Colonic mucosa (tissue), 4 donors: ENCODE measurements at regions not wholly inside any gene's neighbourhood (a gene's known extent, or its start where the extent isn't known, plus 50 kb on each side); places are given as distances from the start of the nearest gene placed in this dataset.

Source experiments
- DNase-seq: peaks from one replicate; pipeline ENCODE4 v3.0.0-alpha.2; 2020
- H3K27ac ChIP-seq: fragments of 200-600 bp; one replicate; pipeline ENCODE4 v1.8.0; 2021
- H3K27me3 ChIP-seq: fragments of 200-600 bp; one replicate; pipeline ENCODE4 v1.8.0; 2021
- H3K36me3 ChIP-seq: fragments of 200-600 bp; one replicate; pipeline ENCODE4 v1.8.0; 2021
- H3K4me1 ChIP-seq: fragments of 200-600 bp; one replicate; pipeline ENCODE4 v1.8.0; 2021; ENCODE audit warnings: mild to moderate bottlenecking
- H3K4me3 ChIP-seq: fragments of 200-600 bp; one replicate; pipeline ENCODE4 v1.8.0; 2021
- H3K9ac ChIP-seq, 2 donors: one replicate each; pipeline ENCODE4 v1.7.0; 2013; ENCODE audit warnings: control low read depth in 2 of 2, low read depth in 2 of 2, low read length in 2 of 2
- H3K9me3 ChIP-seq: fragments of 200-600 bp; one replicate; pipeline ENCODE4 v1.8.0; 2021
- CTCF ChIP-seq: fragments of 200-600 bp; IDR thresholded peaks from one replicate; pipeline ENCODE4 v1.8.0; 2022; ENCODE audit warnings: antibody characterized with exemption, mild to moderate bottlenecking
- intact Hi-C: fragments of 100-400 bp; cut with DNase I; formaldehyde crosslinking; loops from one replicate; pipeline ENCODE4 v1.14.1; 2022
- donor health status: healthy.
- donor health status: DM: no; HTN: no; CAD: no.
- donor health status: DM: no; HTN: no; CAD: no.

- Histone ChIP-seq H3K4me3 (no peak overlapping the region), H3K9ac (no peak overlapping the region), H3K9me3 (no peaks in the 10 kb centered on the region), H3K4me1 (no peaks in the 10 kb centered on the region), H3K27ac (no peak overlapping the region), H3K27me3 (no peaks in the 10 kb centered on the region), H3K36me3 (no peaks in the 10 kb centered on the region)
- intact Hi-C loops: no loop called here
- TF ChIP-seq CTCF: no peak
- no peak for DNase-seq
Measured at GRCh38 chr3:20546636-20547035, 360.6 kb upstream of the SGO1 start.

DNA sequence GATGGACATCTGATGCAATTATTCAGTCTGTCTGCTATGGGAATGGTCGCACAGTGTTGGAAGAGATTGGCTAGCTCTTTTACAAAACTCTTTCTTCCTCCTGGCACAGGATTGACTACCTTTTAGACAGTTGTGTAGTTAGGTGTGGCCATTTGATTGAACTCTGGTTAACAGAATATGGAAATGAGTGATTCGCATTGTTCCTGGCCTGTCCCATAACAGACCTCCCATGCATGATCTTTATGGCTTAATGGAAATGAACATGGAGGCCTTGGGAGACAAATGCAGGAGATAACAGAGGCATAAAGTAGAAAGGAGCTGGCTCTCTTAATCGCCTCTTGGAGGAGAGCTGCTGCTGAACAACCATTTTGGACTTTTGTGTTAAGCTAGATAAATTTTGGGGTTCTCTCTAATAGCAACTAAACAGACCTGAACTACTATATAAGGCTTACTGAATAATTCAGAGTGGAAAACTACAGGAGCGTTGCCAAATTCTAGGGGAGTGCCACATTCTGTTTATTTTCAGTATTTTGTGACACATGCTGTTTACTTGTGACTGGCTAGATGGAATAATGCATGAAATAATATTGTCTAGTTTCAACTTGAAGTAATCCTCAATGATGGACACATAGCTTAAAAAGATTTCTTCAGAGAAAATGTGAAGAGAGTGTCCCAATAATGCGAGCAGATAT is 357.7 kb upstream of the SGO1 start:
- Histone ChIP-seq H3K27ac (no peak overlapping the region), H3K9me3 (no peaks in the 10 kb centered on the region), H3K36me3 (no peaks in the 10 kb centered on the region), H3K4me3 (no peak overlapping the region), H3K9ac (no peak overlapping the region), H3K4me1 (no peaks in the 10 kb centered on the region), H3K27me3 (no peaks in the 10 kb centered on the region)
- intact Hi-C loops: no loop called here
- TF ChIP-seq CTCF: no peak
- DNase-seq: no peak

DNA sequence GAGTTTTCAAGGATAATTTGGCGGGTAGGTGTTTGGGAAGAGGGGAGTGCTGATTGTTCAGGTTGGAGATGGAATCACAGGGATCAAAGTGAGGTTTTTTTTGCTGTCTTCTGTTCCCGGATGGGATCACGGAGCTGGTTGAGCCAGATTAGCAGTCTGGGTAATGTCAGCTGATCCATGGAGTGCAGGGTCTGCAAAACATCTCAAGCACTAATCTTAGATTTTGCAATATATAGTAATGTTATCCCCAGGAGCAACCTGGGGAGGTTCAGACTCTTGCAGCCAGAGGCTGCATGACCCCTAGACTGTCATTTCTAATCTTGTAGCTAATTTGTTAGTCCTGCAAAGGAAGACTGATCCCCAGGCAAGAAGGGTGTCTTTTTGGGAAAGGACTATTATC is 354.1 kb upstream of the SGO1 start:
- TF ChIP-seq CTCF: no peak
- no peaks in the 10 kb centered on the region for H3K27me3 ChIP-seq
- H3K4me1 ChIP-seq: no peaks in the 10 kb centered on the region
- no peak for DNase-seq
- no peak overlapping the region for H3K4me3 ChIP-seq
- intact Hi-C loops: no loop called here
- H3K27ac ChIP-seq: no peak overlapping the region
- no peaks in the 10 kb centered on the region for H3K9me3 ChIP-seq
- no peaks in the 10 kb centered on the region for H3K36me3 ChIP-seq
- no peak overlapping the region for H3K9ac ChIP-seq

GRCh38 chr3:20539666-20540065 is 353.7 kb upstream of the SGO1 start:
- Histone ChIP-seq H3K36me3 (no peaks in the 10 kb centered on the region), H3K9ac (no peak overlapping the region), H3K27ac (no peak overlapping the region), H3K4me3 (no peak overlapping the region), H3K4me1 (no peaks in the 10 kb centered on the region), H3K27me3 (no peaks in the 10 kb centered on the region), H3K9me3 (no peaks in the 10 kb centered on the region)
- intact Hi-C loops: no loop called here
- no peak for TF ChIP-seq CTCF
- DNase-seq: no peak

DNA sequence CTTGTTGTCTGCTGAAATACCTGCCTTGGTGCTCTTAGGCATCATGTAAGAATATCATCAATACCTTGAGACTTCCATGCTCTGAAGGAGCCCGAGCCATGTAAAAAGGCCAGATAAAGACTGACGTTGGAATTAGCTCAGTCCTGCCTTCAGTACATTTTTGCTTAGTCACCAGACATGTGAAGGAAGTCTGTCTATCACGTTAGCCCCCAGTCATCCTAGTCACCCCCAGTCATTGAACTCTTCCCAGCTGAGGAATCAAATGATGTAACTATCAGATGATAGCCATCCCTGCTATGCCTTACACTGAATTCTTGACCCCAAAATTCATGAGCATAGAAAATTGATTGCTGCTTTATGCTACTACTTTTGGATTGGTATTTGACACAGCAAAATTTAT is 351.2 kb upstream of the SGO1 start:
- H3K27me3 ChIP-seq: no peaks in the 10 kb centered on the region
- no peaks in the 10 kb centered on the region for H3K36me3 ChIP-seq
- H3K9me3 ChIP-seq: no peaks in the 10 kb centered on the region
- H3K9ac ChIP-seq: no peak overlapping the region
- H3K4me1 ChIP-seq: no peaks in the 10 kb centered on the region
- intact Hi-C loops: no loop called here
- H3K4me3 ChIP-seq: no peak overlapping the region
- no peak for DNase-seq
- no peak for TF ChIP-seq CTCF
- no peak overlapping the region for H3K27ac ChIP-seq
